ENCODE measurements at regions not wholly inside any gene's neighbourhood (a gene's known extent, or its start where the extent isn't known, plus 50 kb on each side); places are given as distances from the start of the nearest gene placed in this dataset.

DNA sequence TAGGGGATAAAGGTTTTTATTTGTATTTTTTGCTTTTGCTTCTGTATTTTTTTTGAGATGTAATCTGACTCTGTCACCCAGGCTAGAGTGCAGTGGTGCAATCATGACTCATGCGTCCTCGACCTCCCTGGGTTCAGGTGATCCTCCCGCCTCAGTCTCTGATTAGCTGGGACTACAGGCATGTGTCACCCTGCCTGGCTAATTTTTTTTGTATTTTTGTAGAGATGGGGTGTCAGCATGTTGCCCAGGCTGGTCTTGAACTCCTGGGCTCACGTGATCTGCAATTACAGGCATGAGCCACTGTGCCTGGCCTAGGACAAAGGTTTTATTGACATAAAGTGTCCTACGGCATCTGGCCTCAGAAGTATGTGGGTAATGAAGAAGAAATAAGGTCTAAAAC, 297.1 kb upstream of the C9orf72 start:
- TF ChIP-seq YY1 (IDR thresholded peaks at IDR 0.05; ENCODE audit: low read depth, low read length) (no peak), SP2 (IDR thresholded peaks at IDR 0.05; ENCODE audit: low read length) (no peak), CREB1 (IDR thresholded peaks at IDR 0.05) (no peak), POLR2A (IDR thresholded peaks at IDR 0.05; ENCODE audit: control extremely low read depth in 1 of 2, low read depth in 2 of 2, low read length in 2 of 2) (no peak)
- TF ChIP-seq, protein P1, sequence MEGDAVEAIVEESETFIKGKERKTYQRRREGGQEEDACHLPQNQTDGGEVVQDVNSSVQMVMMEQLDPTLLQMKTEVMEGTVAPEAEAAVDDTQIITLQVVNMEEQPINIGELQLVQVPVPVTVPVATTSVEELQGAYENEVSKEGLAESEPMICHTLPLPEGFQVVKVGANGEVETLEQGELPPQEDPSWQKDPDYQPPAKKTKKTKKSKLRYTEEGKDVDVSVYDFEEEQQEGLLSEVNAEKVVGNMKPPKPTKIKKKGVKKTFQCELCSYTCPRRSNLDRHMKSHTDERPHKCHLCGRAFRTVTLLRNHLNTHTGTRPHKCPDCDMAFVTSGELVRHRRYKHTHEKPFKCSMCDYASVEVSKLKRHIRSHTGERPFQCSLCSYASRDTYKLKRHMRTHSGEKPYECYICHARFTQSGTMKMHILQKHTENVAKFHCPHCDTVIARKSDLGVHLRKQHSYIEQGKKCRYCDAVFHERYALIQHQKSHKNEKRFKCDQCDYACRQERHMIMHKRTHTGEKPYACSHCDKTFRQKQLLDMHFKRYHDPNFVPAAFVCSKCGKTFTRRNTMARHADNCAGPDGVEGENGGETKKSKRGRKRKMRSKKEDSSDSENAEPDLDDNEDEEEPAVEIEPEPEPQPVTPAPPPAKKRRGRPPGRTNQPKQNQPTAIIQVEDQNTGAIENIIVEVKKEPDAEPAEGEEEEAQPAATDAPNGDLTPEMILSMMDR (IDR thresholded peaks at IDR 0.05; ENCODE audit: control extremely low read depth in 1 of 3, insufficient read depth in 1 of 3, low read depth in 1 of 3, low read length in 3 of 3): no peak
